ENCODE measurements at regions not wholly inside any gene's neighbourhood (a gene's known extent, or its start where the extent isn't known, plus 50 kb on each side); places are given as distances from the start of the nearest gene placed in this dataset.
"Not testable (repeated sequence)": the region's sequence is repeated elsewhere in the genome, so short reads cannot be mapped to it uniquely, and the experiment has no call there.

DNA sequence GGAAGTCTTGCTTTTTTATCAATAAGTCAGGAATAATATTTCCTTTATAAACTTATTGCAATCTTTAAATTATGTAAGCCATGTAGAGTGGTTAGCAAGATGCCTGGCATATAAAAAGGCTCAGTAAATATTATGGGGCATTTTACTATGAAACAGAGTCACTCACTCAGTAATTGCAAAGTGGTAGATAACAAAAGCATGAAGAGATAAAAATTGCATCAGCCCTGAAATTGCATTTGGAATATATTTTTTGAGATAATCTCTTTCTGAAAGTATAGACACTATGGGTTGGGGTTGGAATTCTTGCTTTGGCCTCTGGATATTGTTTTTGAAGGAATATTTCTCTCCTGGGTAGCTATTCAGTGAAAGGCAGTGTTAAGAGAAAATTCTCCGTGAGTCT is 188.6 kb downstream of the JRKL start:
- no peak for DNase-seq
- ATAC-seq (ENCODE audit: low read depth in 2 of 2), result no peak
- Mint-ChIP-seq H3K9me3 (peaks cover 0 to 3% (median 0%) of the 10 kb centered on the region in 7 donors), H3K36me3 (no peaks in the 10 kb centered on the region), H3K27ac (no peak overlapping the region), H3K4me1 (no peaks in the 10 kb centered on the region), H3K4me3 (no peak overlapping the region), H3K27me3 (no peaks in the 10 kb centered on the region)
- H3K9me3 ChIP-seq (ENCODE audit: control insufficient read depth in 2 of 2, low read length in 2 of 2), result no peaks in the 10 kb centered on the region
- no peak overlapping the region for H3K27ac ChIP-seq (ENCODE audit: insufficient read depth, low read length, poor library complexity, severe bottlenecking)
- H3K36me3 ChIP-seq (ENCODE audit: control insufficient read depth, insufficient read depth, low read length), result no peaks in the 10 kb centered on the region
- no peak overlapping the region for H3K4me3 ChIP-seq (ENCODE audit: low read depth, low read length)
- no peaks in the 10 kb centered on the region for H3K4me1 ChIP-seq (ENCODE audit: control insufficient read depth, insufficient read depth, low read length, poor library complexity, severe bottlenecking)
- H3K27me3 ChIP-seq (ENCODE audit: control insufficient read depth, insufficient read depth, low read length), result no peaks in the 10 kb centered on the region

DNA sequence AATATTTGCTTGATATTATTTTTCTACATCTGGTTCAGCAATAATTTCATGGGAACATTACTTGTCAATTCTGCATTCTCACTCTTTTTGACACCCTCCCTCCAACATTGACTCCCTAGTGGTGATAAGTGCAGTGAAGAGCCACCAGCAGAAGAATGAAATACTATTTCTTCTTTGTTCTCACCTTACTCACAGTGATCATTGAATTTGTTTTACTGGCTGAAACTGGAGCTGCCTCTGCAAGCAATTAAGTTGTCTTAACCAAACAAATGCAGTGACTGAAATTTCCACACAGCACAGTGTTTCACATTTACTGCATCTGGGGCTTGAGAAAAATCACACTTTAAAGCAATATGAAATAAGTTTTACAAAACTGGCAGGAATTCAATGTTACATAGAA is 189.8 kb downstream of the JRKL start:
- no peak overlapping the region for H3K4me3 ChIP-seq (ENCODE audit: low read depth, low read length)
- Mint-ChIP-seq H3K36me3 (no peaks in the 10 kb centered on the region), H3K9me3 (peaks cover 0 to 4% (median 0%) of the 10 kb centered on the region in 7 donors), H3K27me3 (no peaks in the 10 kb centered on the region), H3K27ac (no peak overlapping the region), H3K4me3 (no peak overlapping the region), H3K4me1 (no peaks in the 10 kb centered on the region)
- H3K27ac ChIP-seq (ENCODE audit: insufficient read depth, low read length, poor library complexity, severe bottlenecking), result no peak overlapping the region
- no peaks in the 10 kb centered on the region for H3K4me1 ChIP-seq (ENCODE audit: control insufficient read depth, insufficient read depth, low read length, poor library complexity, severe bottlenecking)
- no peak for DNase-seq
- ATAC-seq (ENCODE audit: low read depth in 2 of 2), result no peak
- no peaks in the 10 kb centered on the region for H3K9me3 ChIP-seq (ENCODE audit: control insufficient read depth in 2 of 2, low read length in 2 of 2)
- H3K36me3 ChIP-seq (ENCODE audit: control insufficient read depth, insufficient read depth, low read length), result no peaks in the 10 kb centered on the region
- no peaks in the 10 kb centered on the region for H3K27me3 ChIP-seq (ENCODE audit: control insufficient read depth, insufficient read depth, low read length)

DNA sequence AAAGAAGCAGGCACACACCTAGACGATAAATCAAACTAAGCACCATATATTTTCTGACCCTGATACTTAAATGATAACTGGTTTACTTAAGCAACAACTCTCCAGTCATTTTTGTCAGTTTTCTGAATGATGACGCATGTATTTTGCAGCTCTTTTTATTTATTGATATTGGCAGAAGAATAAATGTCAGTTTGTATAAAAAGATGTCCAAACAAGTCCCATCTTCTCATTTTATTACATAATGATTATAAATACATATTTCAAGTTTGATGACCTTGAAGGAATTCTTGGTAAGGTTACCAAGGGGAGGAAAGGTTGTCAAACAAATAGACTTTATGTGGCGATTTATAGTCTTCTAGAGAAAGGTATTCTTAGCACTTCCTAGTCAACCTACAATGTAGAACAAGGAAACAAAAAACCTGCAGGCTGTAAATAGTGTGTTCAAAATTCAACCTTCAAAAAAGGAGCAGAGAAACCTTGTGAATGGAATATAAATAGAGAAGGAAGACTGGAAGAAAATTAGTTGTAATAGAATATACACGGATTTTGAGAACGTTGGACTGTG is 190.7 kb downstream of the JRKL start:
- no peak for ATAC-seq (ENCODE audit: low read depth in 2 of 2)
- Mint-ChIP-seq H3K27me3 (no peaks in the 10 kb centered on the region), H3K9me3 (peaks cover 0 to 4% (median 0%) of the 10 kb centered on the region in 7 donors), H3K27ac (no peak overlapping the region), H3K4me1 (no peaks in the 10 kb centered on the region), H3K36me3 (no peaks in the 10 kb centered on the region), H3K4me3 (no peak overlapping the region)
- H3K4me1 ChIP-seq (ENCODE audit: control insufficient read depth, insufficient read depth, low read length, poor library complexity, severe bottlenecking), result no peaks in the 10 kb centered on the region
- no peaks in the 10 kb centered on the region for H3K9me3 ChIP-seq (ENCODE audit: control insufficient read depth in 2 of 2, low read length in 2 of 2)
- H3K36me3 ChIP-seq (ENCODE audit: control insufficient read depth, insufficient read depth, low read length), result no peaks in the 10 kb centered on the region
- no peak for DNase-seq
- no peaks in the 10 kb centered on the region for H3K27me3 ChIP-seq (ENCODE audit: control insufficient read depth, insufficient read depth, low read length)
- H3K27ac ChIP-seq (ENCODE audit: insufficient read depth, low read length, poor library complexity, severe bottlenecking), result no peak overlapping the region
- no peak overlapping the region for H3K4me3 ChIP-seq (ENCODE audit: low read depth, low read length)

DNA sequence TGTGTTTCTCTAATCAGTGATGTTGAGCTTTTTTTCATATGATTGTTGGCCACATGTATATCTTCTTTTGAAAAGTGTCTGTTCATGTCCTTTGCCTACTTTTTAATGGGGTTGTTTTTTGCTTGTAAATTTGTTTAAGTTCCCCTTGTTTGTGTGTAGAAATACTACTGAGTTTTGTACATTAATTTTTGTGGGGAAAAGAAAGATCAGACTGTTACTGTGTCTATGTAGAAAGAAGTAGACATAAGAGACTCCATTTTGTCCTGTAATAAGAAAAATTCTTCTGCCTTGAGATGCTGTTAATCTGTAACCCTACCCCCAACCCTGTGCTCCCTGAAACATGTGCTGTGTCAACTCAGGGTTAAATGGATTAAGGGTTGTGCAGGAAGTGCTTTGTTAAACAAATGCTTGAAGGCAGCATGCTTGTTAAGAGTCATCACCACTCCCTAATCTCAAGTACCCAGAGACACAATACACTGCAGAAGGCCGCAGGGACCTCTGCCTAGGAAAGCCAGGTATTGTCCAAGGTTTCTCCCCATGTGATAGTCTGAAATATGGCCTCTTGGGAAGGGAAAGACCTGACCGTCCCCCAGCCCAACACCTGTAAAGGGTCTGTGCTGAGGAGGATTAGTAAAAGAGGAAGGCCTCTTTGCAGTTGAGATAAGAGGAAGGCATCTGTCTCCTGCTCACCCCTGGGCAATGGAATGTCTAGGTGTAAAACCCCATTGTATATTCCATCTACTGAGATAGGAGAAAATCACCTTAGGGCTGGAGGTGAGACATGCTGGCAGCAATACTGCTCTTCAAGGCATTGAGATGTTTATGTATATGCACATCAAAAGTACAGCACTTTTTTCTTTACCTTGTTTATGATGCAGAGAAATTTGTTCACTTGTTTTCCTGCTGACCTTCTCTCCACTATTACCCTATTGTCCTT is 196.4 kb downstream of the JRKL start:
- H3K27ac Mint-ChIP-seq; H3K27me3 ChIP-seq (ENCODE audit: control insufficient read depth, insufficient read depth, low read length); H3K4me1 ChIP-seq (ENCODE audit: control insufficient read depth, insufficient read depth, low read length, poor library complexity, severe bottlenecking); H3K9me3 Mint-ChIP-seq; H3K9me3 ChIP-seq (ENCODE audit: control insufficient read depth in 2 of 2, low read length in 2 of 2); DNase-seq; H3K36me3 ChIP-seq (ENCODE audit: control insufficient read depth, insufficient read depth, low read length); ATAC-seq (ENCODE audit: low read depth in 2 of 2); H3K27me3 Mint-ChIP-seq; H3K36me3 Mint-ChIP-seq; H3K27ac ChIP-seq (ENCODE audit: insufficient read depth, low read length, poor library complexity, severe bottlenecking); H3K4me3 ChIP-seq (ENCODE audit: low read depth, low read length); H3K4me1 Mint-ChIP-seq; H3K4me3 Mint-ChIP-seq: not testable (repeated sequence)

DNA sequence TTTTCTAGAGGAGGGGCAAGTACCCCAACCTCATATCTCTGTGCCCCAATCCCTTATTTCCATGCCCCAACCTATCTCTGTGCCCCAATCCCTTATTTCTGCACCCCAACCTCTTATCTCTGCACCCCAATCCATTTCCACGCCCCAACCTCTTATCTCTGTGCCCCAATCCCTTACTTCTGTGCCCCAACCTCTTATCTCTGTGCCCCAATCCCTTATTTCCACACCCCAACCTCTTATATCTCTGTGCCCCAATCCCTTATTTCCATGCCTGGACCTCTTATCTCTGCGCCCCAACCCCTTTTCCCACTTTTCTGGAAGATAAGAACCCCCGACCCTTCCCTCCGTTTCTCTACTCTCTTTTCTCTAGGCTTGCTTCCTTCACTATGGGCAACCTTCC is 199.0 kb downstream of the JRKL start:
- H3K27me3 Mint-ChIP-seq; H3K9me3 ChIP-seq (ENCODE audit: control insufficient read depth in 2 of 2, low read length in 2 of 2); H3K36me3 Mint-ChIP-seq; DNase-seq; ATAC-seq (ENCODE audit: low read depth in 2 of 2); H3K27me3 ChIP-seq (ENCODE audit: control insufficient read depth, insufficient read depth, low read length); H3K4me1 Mint-ChIP-seq; H3K36me3 ChIP-seq (ENCODE audit: control insufficient read depth, insufficient read depth, low read length); H3K4me3 Mint-ChIP-seq; H3K27ac ChIP-seq (ENCODE audit: insufficient read depth, low read length, poor library complexity, severe bottlenecking); H3K27ac Mint-ChIP-seq; H3K4me1 ChIP-seq (ENCODE audit: control insufficient read depth, insufficient read depth, low read length, poor library complexity, severe bottlenecking); H3K9me3 Mint-ChIP-seq; H3K4me3 ChIP-seq (ENCODE audit: low read depth, low read length): not testable (repeated sequence)

DNA sequence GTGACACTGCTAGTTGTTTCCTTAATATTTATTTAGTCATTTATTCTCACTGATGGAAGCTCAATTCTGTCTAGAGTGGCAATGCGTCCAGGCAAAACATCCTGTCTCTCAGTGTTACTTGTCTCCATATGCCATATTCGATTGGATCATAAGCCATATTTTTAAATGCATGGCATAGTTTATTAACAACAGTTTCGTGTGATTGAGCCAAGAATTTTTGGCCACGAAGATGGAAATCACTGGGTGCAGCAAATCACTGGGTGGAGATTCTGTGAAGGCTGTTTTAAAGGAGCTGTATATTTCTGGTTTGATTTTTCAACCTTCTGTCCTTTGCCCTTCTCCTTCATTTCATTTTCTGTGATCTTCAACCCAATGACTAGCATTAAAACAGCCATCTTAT is 205.2 kb downstream of the JRKL start:
- H3K27me3 Mint-ChIP-seq, result no peaks in the 10 kb centered on the region
- DNase-seq (no peak), ATAC-seq (ENCODE audit: low read depth in 2 of 2) (no peak)
- H3K27me3 ChIP-seq (ENCODE audit: control insufficient read depth, insufficient read depth, low read length), result no peaks in the 10 kb centered on the region
- no peaks in the 10 kb centered on the region for H3K4me1 Mint-ChIP-seq
- peaks cover 0 to 4% (median 0%) of the 10 kb centered on the region in 7 donors for H3K9me3 Mint-ChIP-seq
- H3K9me3 ChIP-seq (ENCODE audit: control insufficient read depth in 2 of 2, low read length in 2 of 2), result no peaks in the 10 kb centered on the region
- no peak overlapping the region for H3K4me3 ChIP-seq (ENCODE audit: low read depth, low read length)
- no peaks in the 10 kb centered on the region for H3K4me1 ChIP-seq (ENCODE audit: control insufficient read depth, insufficient read depth, low read length, poor library complexity, severe bottlenecking)
- no peaks in the 10 kb centered on the region for H3K36me3 ChIP-seq (ENCODE audit: control insufficient read depth, insufficient read depth, low read length)
- no peak overlapping the region for H3K4me3 Mint-ChIP-seq
- H3K36me3 Mint-ChIP-seq, result no peaks in the 10 kb centered on the region
- H3K27ac ChIP-seq (ENCODE audit: insufficient read depth, low read length, poor library complexity, severe bottlenecking), result no peak overlapping the region
- H3K27ac Mint-ChIP-seq, result no peak overlapping the region

DNA sequence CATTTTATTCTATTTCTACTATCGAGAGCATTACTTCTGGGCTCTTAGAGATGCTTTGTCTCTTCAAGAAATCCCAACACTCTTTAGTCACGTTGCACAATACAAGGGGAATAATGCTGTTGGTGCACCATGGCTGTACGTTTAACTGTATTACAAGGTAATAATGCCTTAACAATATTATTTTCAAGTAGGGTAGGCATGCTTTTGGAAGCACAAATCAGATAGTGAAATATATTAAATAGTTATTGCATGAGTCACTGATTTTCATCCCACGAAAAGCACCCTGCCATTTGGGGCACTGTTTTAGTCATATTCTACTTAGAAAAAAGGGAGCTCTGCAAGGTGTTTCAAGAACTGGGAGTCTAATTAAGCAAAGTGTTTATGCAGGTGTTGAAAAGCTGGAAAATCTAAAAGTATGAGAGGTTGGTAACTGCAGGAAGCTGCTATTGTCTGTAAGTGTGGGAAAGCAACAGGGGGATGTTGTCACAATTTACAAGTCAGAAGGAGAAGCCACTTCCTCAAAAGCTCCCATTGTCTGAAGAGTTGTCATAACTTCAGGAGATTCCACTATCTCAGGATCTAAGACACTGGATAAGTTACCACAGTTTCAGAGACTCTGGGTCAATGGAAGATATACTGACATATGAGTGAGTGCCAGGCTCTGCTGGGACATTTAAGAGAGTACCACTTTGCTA is 218.2 kb downstream of the JRKL start:
- no peaks in the 10 kb centered on the region for H3K4me1 Mint-ChIP-seq
- no peaks in the 10 kb centered on the region for H3K27me3 ChIP-seq (ENCODE audit: control insufficient read depth, insufficient read depth, low read length)

More for the DNA sequence above, 218.2 kb downstream of the JRKL start:
- ATAC-seq (ENCODE audit: low read depth in 2 of 2) (no peak), DNase-seq (no peak)
- H3K27ac ChIP-seq (ENCODE audit: insufficient read depth, low read length, poor library complexity, severe bottlenecking), result no peak overlapping the region
- Mint-ChIP-seq H3K4me3 (no peak overlapping the region), H3K9me3 (peaks cover 0 to 10% (median 0%) of the 10 kb centered on the region in 7 donors), H3K27ac (no peak overlapping the region), H3K27me3 (no peaks in the 10 kb centered on the region), H3K36me3 (no peaks in the 10 kb centered on the region)
- no peak overlapping the region for H3K4me3 ChIP-seq (ENCODE audit: low read depth, low read length)
- H3K36me3 ChIP-seq (ENCODE audit: control insufficient read depth, insufficient read depth, low read length), result no peaks in the 10 kb centered on the region
- no peaks in the 10 kb centered on the region for H3K9me3 ChIP-seq (ENCODE audit: control insufficient read depth in 2 of 2, low read length in 2 of 2)
- H3K4me1 ChIP-seq (ENCODE audit: control insufficient read depth, insufficient read depth, low read length, poor library complexity, severe bottlenecking), result no peaks in the 10 kb centered on the region
